GM21717 (cell line): ENCODE measurements at regions not wholly inside any gene's neighbourhood (a gene's known extent, or its start where the extent isn't known, plus 50 kb on each side); places are given as distances from the start of the nearest gene placed in this dataset.
A peak's percentile ranks its signal among the peaks of the same experiment; 100 is the strongest.
"Not testable (repeated sequence)": the region's sequence is repeated elsewhere in the genome, so short reads cannot be mapped to it uniquely, and the experiment has no call there.

Source experiments
- ATAC-seq: cut with Tn5 transposase; IDR thresholded peaks from one replicate; pipeline ENCODE4 v1.9.1; 2021; ENCODE audit warnings: mild to moderate bottlenecking, moderate library complexity; ENCODE audit not compliant: unreplicated experiment

- ATAC-seq: not testable (repeated sequence)
Measured at GRCh38 chr1:146443088-146443870, 214.5 kb upstream of the NOTCH2NLA start.

- ATAC-seq: not testable (repeated sequence)
Measured at GRCh38 chr1:146438543-146438942, 209.7 kb upstream of the NOTCH2NLA start.

- not testable (repeated sequence) for ATAC-seq
Measured at GRCh38 chr1:146416642-146417041, 187.8 kb upstream of the NOTCH2NLA start.

- not testable (repeated sequence) for ATAC-seq
Measured at GRCh38 chr1:146415017-146415416, 186.2 kb upstream of the NOTCH2NLA start.

GRCh38 chr1:146413911-146414310, 185.1 kb upstream of the NOTCH2NLA start:
- ATAC-seq: not testable (repeated sequence)

GRCh38 chr1:146411923-146412322, 183.1 kb upstream of the NOTCH2NLA start:
- ATAC-seq: not testable (repeated sequence)

GRCh38 chr1:146409817-146410441, 181.1 kb upstream of the NOTCH2NLA start:
- ATAC-seq: not testable (repeated sequence)

GRCh38 chr1:146409116-146409801, 180.4 kb upstream of the NOTCH2NLA start:
- not testable (repeated sequence) for ATAC-seq

GRCh38 chr1:146401281-146401825, 172.5 kb upstream of the NOTCH2NLA start:
- ATAC-seq: not testable (repeated sequence)

- not testable (repeated sequence) for ATAC-seq
Measured at GRCh38 chr1:146400173-146401121, 171.6 kb upstream of the NOTCH2NLA start.

- ATAC-seq: not testable (repeated sequence)
Measured at GRCh38 chr1:146399225-146399624, 170.4 kb upstream of the NOTCH2NLA start.

- not testable (repeated sequence) for ATAC-seq
Measured at GRCh38 chr1:146396801-146397200, 168.0 kb upstream of the NOTCH2NLA start.

GRCh38 chr1:146396242-146396641, 167.4 kb upstream of the NOTCH2NLA start:
- not testable (repeated sequence) for ATAC-seq

GRCh38 chr1:146393796-146394195, 165.0 kb upstream of the NOTCH2NLA start:
- ATAC-seq: not testable (repeated sequence)

- ATAC-seq: not testable (repeated sequence)
Measured at GRCh38 chr1:146393154-146393553, 164.3 kb upstream of the NOTCH2NLA start.

- not testable (repeated sequence) for ATAC-seq
Measured at GRCh38 chr1:146389178-146389577, 160.4 kb upstream of the NOTCH2NLA start.

- not testable (repeated sequence) for ATAC-seq
Measured at GRCh38 chr1:146387750-146388469, 159.1 kb upstream of the NOTCH2NLA start.

GRCh38 chr1:146386851-146387749, 158.3 kb upstream of the NOTCH2NLA start:
- ATAC-seq: peak; percentile 89
